ENCODE measurements at regions not wholly inside any gene's neighbourhood (a gene's known extent, or its start where the extent isn't known, plus 50 kb on each side); places are given as distances from the start of the nearest gene placed in this dataset.

DNA sequence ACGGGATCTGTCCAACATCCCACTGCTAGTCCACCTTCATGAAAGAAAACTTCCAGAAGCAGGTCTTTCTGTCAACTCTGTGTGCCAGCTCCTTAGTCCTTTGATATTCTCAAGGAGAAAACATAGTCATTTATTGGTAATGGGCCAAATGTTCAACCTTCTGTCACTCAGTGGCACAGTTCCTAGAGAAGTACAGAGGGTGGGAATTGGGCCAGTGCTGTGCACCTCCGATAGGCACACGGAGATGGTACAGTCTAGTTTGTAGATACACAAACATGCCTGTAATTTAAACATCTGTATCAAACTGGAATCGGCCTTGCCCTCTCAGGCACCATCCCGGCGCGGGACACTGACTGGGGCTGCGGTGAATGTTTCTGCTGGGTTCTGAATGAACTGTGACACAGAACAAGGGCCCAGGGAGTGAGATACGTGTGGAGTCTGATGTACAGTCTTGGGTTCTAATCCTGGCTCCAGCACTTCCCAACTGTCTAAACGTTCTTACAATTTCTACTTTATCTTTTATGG, 213.9 kb upstream of the SHH start:
- ATAC-seq = no peak
- H2AFZ ChIP-seq (ENCODE audit: low read length) = no peak overlapping the region
- DNase-seq (ENCODE audit: low spot score) = no peak
- no peak for TF ChIP-seq KDM1A (CRISPR knock-in tag; IDR thresholded peaks at IDR 0.05)
- TF ChIP-seq POLR2A (IDR thresholded peaks at IDR 0.05; ENCODE audit: insufficient read depth in 1 of 2, low read depth in 2 of 2, low read length in 2 of 2) = no peak
- TF ChIP-seq, protein P1, sequence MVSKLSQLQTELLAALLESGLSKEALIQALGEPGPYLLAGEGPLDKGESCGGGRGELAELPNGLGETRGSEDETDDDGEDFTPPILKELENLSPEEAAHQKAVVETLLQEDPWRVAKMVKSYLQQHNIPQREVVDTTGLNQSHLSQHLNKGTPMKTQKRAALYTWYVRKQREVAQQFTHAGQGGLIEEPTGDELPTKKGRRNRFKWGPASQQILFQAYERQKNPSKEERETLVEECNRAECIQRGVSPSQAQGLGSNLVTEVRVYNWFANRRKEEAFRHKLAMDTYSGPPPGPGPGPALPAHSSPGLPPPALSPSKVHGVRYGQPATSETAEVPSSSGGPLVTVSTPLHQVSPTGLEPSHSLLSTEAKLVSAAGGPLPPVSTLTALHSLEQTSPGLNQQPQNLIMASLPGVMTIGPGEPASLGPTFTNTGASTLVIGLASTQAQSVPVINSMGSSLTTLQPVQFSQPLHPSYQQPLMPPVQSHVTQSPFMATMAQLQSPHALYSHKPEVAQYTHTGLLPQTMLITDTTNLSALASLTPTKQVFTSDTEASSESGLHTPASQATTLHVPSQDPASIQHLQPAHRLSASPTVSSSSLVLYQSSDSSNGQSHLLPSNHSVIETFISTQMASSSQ (IDR thresholded peaks at IDR 0.05; ENCODE audit: low read depth) = no peak
- TF ChIP-seq, protein P1 (CRISPR knock-in tag; IDR thresholded peaks at IDR 0.05; ENCODE audit: borderline replicate concordance) = no peak
- TF ChIP-seq, protein P2, sequence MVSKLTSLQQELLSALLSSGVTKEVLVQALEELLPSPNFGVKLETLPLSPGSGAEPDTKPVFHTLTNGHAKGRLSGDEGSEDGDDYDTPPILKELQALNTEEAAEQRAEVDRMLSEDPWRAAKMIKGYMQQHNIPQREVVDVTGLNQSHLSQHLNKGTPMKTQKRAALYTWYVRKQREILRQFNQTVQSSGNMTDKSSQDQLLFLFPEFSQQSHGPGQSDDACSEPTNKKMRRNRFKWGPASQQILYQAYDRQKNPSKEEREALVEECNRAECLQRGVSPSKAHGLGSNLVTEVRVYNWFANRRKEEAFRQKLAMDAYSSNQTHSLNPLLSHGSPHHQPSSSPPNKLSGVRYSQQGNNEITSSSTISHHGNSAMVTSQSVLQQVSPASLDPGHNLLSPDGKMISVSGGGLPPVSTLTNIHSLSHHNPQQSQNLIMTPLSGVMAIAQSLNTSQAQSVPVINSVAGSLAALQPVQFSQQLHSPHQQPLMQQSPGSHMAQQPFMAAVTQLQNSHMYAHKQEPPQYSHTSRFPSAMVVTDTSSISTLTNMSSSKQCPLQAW (CRISPR knock-in tag; IDR thresholded peaks at IDR 0.05) = no peak
- TF ChIP-seq, protein P3, sequence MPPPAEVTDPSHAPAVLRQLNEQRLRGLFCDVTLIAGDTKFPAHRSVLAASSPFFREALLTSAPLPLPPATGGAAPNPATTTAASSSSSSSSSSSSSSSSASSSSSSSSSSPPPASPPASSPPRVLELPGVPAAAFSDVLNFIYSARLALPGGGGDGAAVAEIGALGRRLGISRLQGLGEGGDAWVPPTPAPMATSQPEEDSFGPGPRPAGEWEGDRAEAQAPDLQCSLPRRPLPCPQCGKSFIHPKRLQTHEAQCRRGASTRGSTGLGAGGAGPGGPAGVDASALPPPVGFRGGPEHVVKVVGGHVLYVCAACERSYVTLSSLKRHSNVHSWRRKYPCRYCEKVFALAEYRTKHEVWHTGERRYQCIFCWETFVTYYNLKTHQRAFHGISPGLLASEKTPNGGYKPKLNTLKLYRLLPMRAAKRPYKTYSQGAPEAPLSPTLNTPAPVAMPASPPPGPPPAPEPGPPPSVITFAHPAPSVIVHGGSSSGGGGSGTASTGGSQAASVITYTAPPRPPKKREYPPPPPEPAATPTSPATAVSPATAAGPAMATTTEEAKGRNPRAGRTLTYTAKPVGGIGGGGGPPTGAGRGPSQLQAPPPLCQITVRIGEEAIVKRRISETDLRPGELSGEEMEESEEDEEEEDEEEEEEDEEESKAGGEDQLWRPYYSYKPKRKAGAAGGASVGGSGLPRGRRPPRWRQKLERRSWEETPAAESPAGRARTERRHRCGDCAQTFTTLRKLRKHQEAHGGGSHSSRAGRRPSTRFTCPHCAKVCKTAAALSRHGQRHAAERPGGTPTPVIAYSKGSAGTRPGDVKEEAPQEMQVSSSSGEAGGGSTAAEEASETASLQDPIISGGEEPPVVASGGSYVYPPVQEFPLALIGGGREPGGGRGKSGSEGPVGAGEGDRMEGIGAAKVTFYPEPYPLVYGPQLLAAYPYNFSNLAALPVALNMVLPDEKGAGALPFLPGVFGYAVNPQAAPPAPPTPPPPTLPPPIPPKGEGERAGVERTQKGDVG (CRISPR knock-in tag; IDR thresholded peaks at IDR 0.05; ENCODE audit: borderline replicate concordance) = no peak
- TF ChIP-seq TBX2 (CRISPR knock-in tag; IDR thresholded peaks at IDR 0.05; ENCODE audit: borderline replicate concordance) = no peak
- no peak for TF ChIP-seq TGIF2 (CRISPR knock-in tag; IDR thresholded peaks at IDR 0.05)
- no peak for TF ChIP-seq ZNF501 (CRISPR knock-in tag; IDR thresholded peaks at IDR 0.05)
- TF ChIP-seq MEIS1 (CRISPR knock-in tag; IDR thresholded peaks at IDR 0.05; ENCODE audit: borderline replicate concordance) = no peak
- no peak for TF ChIP-seq ZNF83 (CRISPR knock-in tag; IDR thresholded peaks at IDR 0.05; ENCODE audit: borderline replicate concordance)
- no peak for TF ChIP-seq RFX3 (CRISPR knock-in tag; IDR thresholded peaks at IDR 0.05)
- TF ChIP-seq, protein P4, sequence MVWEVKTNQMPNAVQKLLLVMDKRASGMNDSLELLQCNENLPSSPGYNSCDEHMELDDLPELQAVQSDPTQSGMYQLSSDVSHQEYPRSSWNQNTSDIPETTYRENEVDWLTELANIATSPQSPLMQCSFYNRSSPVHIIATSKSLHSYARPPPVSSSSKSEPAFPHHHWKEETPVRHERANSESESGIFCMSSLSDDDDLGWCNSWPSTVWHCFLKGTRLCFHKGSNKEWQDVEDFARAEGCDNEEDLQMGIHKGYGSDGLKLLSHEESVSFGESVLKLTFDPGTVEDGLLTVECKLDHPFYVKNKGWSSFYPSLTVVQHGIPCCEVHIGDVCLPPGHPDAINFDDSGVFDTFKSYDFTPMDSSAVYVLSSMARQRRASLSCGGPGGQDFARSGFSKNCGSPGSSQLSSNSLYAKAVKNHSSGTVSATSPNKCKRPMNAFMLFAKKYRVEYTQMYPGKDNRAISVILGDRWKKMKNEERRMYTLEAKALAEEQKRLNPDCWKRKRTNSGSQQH (CRISPR knock-in tag; IDR thresholded peaks at IDR 0.05; ENCODE audit: low read depth) = no peak

More for the DNA sequence above, 213.9 kb upstream of the SHH start:
- intact Hi-C loops (cut with micrococcal nuclease; ENCODE audit: unreplicated experiment) (no loop called here), in situ Hi-C loops (cut with HindIII; ENCODE audit: extremely low pct_ligation_motif_present, low pct_unique_long_range_greater_than_20kb) (no loop called here)
- BruUV-seq (replicated peaks) = no TSS peak
- Histone ChIP-seq H3K4me1 (ENCODE audit: insufficient read depth, low read length) (no peaks in the 10 kb centered on the region), H3K9ac (ENCODE audit: insufficient read depth, low read depth, low read length) (no peak overlapping the region), H3K36me3 (replicated peaks in 1 of 2; ENCODE audit: control insufficient read depth in 1 of 2, insufficient read depth in 2 of 2, low read length in 2 of 2) (no peaks in the 10 kb centered on the region), H3K27me3 (ENCODE audit: control insufficient read depth in 1 of 2, insufficient read depth in 2 of 2, low read length in 2 of 2) (peaks cover 4 to 52% of the 10 kb centered on the region in 2 experiments; a peak in 3 of 5 replicates), H4K20me1 (ENCODE audit: insufficient read depth, low read length) (no peaks in the 10 kb centered on the region), H3K9me3 (ENCODE audit: low read length) (no peaks in the 10 kb centered on the region), H3K4me3 (replicated peaks in 1 of 3; ENCODE audit: insufficient read depth in 1 of 3, low read depth in 2 of 3, low read length in 3 of 3) (no peak overlapping the region), H3K27ac (ENCODE audit: extremely low read length, insufficient read depth, low read length) (no peak overlapping the region), H3K79me2 (ENCODE audit: insufficient read depth, low read length) (no peaks in the 10 kb centered on the region), H3K4me2 (ENCODE audit: low read depth, low read length) (no peak overlapping the region)
- ChIA-PET POLR2A (no interaction called here), CTCF (ENCODE audit: low intra/inter-chr PET ratio, low total read pairs) (no interaction called here)
- FAIRE-seq = no peak
- WGBS (ENCODE audit: low lambda C conversion rate) = 39% methylated on average over 10 of the region's 10 CpGs

Measured in HepG2 (cell line).